OCI-LY1 (cell line): ENCODE measurements at regions not wholly inside any gene's neighbourhood (a gene's known extent, or its start where the extent isn't known, plus 50 kb on each side); places are given as distances from the start of the nearest gene placed in this dataset.

Source experiments
- H2AFZ ChIP-seq: fragments of 200-600 bp; sonication (generic), shearing (Covaris generic); 2 replicates; pipeline ENCODE4 v1.6.0; 2014; ENCODE audit warnings: antibody characterized with exemption, mild to moderate bottlenecking, low read length
- H3F3A ChIP-seq: fragments of 200-600 bp; sonication (generic), shearing (Covaris generic); 2 replicates; pipeline ENCODE4 v1.6.0; 2014; ENCODE audit warnings: mild to moderate bottlenecking, antibody characterized with exemption, low read length, moderate library complexity; ENCODE audit not compliant: insufficient read depth
- H3K27ac ChIP-seq: fragments of 200-600 bp; sonication (generic); 2 replicates; pipeline ENCODE4 v1.5.1; 2014; ENCODE audit warnings: low read length, mixed run types, mild to moderate bottlenecking, low read depth; ENCODE audit not compliant: poor library complexity, severe bottlenecking
- H3K27me3 ChIP-seq: fragments of 200-600 bp; sonication (generic); 2 replicates; pipeline ENCODE4 v1.6.0; 2014; ENCODE audit warnings: antibody characterized with exemption, mild to moderate bottlenecking, low read length, moderate library complexity; ENCODE audit not compliant: insufficient read depth
- H3K36me3 ChIP-seq: fragments of 200-600 bp; sonication (generic); 2 replicates; pipeline ENCODE4 v1.6.1; 2014; ENCODE audit warnings: mild to moderate bottlenecking, antibody characterized with exemption, low read length, moderate library complexity, mixed read lengths; ENCODE audit not compliant: insufficient read depth
- H3K4me1 ChIP-seq: fragments of 200-600 bp; sonication (generic); 2 replicates; pipeline ENCODE4 v1.5.1; 2014; ENCODE audit warnings: mild to moderate bottlenecking, low read length, moderate library complexity; ENCODE audit not compliant: insufficient read depth, severe bottlenecking
- H3K4me2 ChIP-seq: fragments of 200-600 bp; sonication (generic), shearing (Covaris generic); 2 replicates; pipeline ENCODE4 v1.6.1; 2014; ENCODE audit warnings: low read length
- H3K4me3 ChIP-seq: fragments of 200-600 bp; sonication (generic); 2 replicates; pipeline ENCODE4 v1.5.1; 2014; ENCODE audit warnings: low read length, low read depth, mild to moderate bottlenecking, mixed read lengths; ENCODE audit not compliant: poor library complexity, severe bottlenecking
- H3K79me2 ChIP-seq: fragments of 200-600 bp; shearing (Covaris generic); 2 replicates; pipeline ENCODE4 v1.6.1; 2016; ENCODE audit warnings: mixed run types, low read length, mixed read lengths; ENCODE audit not compliant: insufficient read depth
- H3K9ac ChIP-seq: fragments of 200-600 bp; sonication (generic), shearing (Covaris generic); 2 replicates; pipeline ENCODE4 v1.6.1; 2014; ENCODE audit warnings: mild to moderate bottlenecking, low read length, mixed read lengths
- H3K9me2 ChIP-seq: fragments of 200-600 bp; sonication (generic), shearing (Covaris generic); 2 replicates; pipeline ENCODE4 v1.6.1; 2014; ENCODE audit warnings: low read depth, mild to moderate bottlenecking, low read length, mixed read lengths
- H3K9me3 ChIP-seq: fragments of 200-600 bp; shearing (Covaris generic); 2 replicates; pipeline ENCODE4 v1.6.1; 2014; ENCODE audit warnings: low read length, mixed read lengths
- H4K20me1 ChIP-seq: fragments of 200-600 bp; sonication (generic), shearing (Covaris generic); 2 replicates; pipeline ENCODE4 v1.6.0; 2016; ENCODE audit warnings: mild to moderate bottlenecking, low read length; ENCODE audit not compliant: insufficient read depth
- EZH2 ChIP-seq: fragments of 200-600 bp; sonication (generic), shearing (Covaris generic); IDR thresholded peaks from 2 replicates; pipeline ENCODE4 v1.8.0; 2017; ENCODE audit warnings: borderline replicate concordance, mixed run types, mild to moderate bottlenecking, antibody characterized with exemption, low read length, moderate library complexity, mixed read lengths
- TF ChIP-seq, protein P1 (sequence below): fragments of 200-600 bp; sonication (generic), shearing (Covaris generic); IDR thresholded peaks from 2 replicates; pipeline ENCODE4 v1.5.1; 2017; ENCODE audit warnings: mild to moderate bottlenecking, antibody characterized with exemption, low read length, moderate library complexity, mixed read lengths

DNA sequence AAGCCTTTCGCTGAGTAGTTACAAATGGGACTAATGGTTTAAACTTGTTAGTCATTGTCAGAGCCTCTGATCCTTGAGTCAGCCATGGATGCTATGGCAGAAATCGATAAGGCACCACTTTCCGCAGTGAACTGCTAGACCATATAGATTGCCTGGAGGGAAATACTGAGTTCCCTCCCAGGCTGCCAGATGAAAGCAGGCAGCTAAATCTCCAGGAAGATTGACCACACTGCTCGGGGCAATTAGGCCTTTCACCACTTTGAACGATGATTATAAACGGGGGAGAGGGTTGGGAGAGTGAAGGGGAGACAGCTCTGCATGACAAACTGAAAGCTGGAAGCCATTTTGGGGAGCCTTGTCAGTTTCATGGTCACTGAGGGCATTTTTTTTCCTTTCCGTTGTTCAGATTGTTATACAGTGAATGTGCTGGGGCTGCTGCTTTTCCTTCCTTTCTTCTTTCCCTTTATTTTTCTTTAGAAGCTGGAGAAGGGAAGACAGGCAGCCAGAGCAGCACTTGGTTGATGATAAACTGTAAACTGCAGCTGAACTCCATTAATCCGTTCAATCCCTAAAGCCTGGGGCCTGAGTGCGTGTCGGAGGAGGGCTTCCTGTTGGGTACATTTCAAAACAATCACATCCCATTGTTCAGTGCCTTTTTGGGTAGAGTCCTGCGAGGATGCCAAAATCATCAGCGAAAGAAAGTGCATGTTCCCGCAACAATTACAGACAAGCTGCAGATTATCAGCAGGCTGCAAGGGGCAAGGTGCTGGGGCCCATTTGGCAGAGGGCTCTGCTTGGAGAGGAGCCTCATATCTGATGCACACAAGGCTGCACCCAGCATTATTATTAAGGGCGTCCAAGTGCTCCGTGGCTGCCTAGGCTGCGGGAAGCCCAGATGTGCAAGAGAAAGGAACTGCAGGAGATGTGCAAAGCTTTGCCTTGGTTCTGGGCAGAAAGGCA is 308.4 kb downstream of the PSAT1 start:
- Histone ChIP-seq H3K9me3 (no peaks in the 10 kb centered on the region), H3K9ac (no peak overlapping the region), H4K20me1 (no peaks in the 10 kb centered on the region), H3K27me3 (no peaks in the 10 kb centered on the region), H3K4me2 (no peak overlapping the region), H3K27ac (no peak overlapping the region), H3K79me2 (no peaks in the 10 kb centered on the region), H3K36me3 (no peaks in the 10 kb centered on the region), H2AFZ (no peak overlapping the region), H3F3A (no peaks in the 10 kb centered on the region; the same call in 1 of the 2 replicates), H3K4me3 (no peak overlapping the region), H3K4me1 (no peaks in the 10 kb centered on the region), H3K9me2 (no peaks in the 10 kb centered on the region)
- TF ChIP-seq, protein P1, sequence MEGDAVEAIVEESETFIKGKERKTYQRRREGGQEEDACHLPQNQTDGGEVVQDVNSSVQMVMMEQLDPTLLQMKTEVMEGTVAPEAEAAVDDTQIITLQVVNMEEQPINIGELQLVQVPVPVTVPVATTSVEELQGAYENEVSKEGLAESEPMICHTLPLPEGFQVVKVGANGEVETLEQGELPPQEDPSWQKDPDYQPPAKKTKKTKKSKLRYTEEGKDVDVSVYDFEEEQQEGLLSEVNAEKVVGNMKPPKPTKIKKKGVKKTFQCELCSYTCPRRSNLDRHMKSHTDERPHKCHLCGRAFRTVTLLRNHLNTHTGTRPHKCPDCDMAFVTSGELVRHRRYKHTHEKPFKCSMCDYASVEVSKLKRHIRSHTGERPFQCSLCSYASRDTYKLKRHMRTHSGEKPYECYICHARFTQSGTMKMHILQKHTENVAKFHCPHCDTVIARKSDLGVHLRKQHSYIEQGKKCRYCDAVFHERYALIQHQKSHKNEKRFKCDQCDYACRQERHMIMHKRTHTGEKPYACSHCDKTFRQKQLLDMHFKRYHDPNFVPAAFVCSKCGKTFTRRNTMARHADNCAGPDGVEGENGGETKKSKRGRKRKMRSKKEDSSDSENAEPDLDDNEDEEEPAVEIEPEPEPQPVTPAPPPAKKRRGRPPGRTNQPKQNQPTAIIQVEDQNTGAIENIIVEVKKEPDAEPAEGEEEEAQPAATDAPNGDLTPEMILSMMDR: no peak
- no peak for TF ChIP-seq EZH2

DNA sequence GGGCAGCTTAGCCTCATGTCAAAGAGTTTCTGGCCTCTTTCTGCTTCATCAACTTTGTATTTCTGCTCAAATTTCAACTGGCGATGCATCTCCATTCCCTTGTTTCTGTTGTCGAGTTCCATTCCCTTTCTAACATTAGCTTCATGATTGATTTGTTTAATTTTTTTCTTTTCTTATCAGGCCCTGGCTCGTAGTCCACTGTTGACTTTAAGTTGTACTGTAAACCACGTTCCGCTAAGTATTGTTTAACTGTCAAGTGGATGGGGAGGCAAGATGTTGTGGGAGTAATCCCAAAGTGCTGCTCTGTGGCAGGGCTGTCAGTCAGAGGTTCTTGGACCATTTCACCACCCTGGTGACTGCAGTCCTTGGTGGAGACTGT is 309.1 kb downstream of the PSAT1 start:
- H3K9ac ChIP-seq: no peak overlapping the region
- no peak overlapping the region for H3K4me3 ChIP-seq
- H4K20me1 ChIP-seq: no peaks in the 10 kb centered on the region
- no peak overlapping the region for H2AFZ ChIP-seq
- no peaks in the 10 kb centered on the region for H3K9me2 ChIP-seq
- no peaks in the 10 kb centered on the region; the same call in 1 of the 2 replicates for H3F3A ChIP-seq
- TF ChIP-seq, protein P1: no peak
- no peak for TF ChIP-seq EZH2
- H3K9me3 ChIP-seq: no peaks in the 10 kb centered on the region
- H3K36me3 ChIP-seq: no peaks in the 10 kb centered on the region
- no peaks in the 10 kb centered on the region for H3K27me3 ChIP-seq
- no peaks in the 10 kb centered on the region for H3K4me1 ChIP-seq
- no peaks in the 10 kb centered on the region for H3K79me2 ChIP-seq
- H3K27ac ChIP-seq: no peak overlapping the region
- H3K4me2 ChIP-seq: no peak overlapping the region

DNA sequence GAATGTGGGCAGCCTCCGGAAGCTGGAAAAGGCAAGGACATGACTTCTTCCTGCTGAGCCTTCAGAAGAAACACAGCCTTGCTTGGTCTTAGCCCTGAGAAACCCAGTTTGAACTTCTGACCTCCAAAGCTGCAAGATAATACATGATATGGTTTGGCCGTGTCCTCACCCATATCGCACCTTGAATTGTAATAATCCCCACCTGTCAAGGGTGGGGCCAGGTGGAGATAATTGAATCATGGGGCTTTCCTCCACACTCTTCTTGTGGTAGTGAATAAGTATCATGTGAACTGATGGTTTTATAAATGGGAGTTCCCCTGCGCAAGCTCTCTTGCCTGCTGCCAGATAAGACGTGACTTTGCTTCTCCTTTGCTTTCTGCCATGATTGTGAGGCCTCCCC is 310.9 kb downstream of the PSAT1 start:
- Histone ChIP-seq H3K9ac (no peak overlapping the region), H3K79me2 (no peaks in the 10 kb centered on the region), H3K9me3 (no peaks in the 10 kb centered on the region), H4K20me1 (no peaks in the 10 kb centered on the region), H3K27ac (no peak overlapping the region), H3K9me2 (no peaks in the 10 kb centered on the region), H3K4me1 (no peaks in the 10 kb centered on the region), H3F3A (no peaks in the 10 kb centered on the region; the same call in 1 of the 2 replicates), H3K4me3 (no peak overlapping the region), H2AFZ (no peak overlapping the region), H3K36me3 (no peaks in the 10 kb centered on the region), H3K27me3 (0 out of 2 replicates have a peak, but pooled peaks cover 8% of the 10 kb centered on the region), H3K4me2 (no peak overlapping the region)
- no peak for TF ChIP-seq EZH2
- TF ChIP-seq, protein P1: no peak
